ENCODE measurements at regions not wholly inside any gene's neighbourhood (a gene's known extent, or its start where the extent isn't known, plus 50 kb on each side); places are given as distances from the start of the nearest gene placed in this dataset.
"Not testable (repeated sequence)": the region's sequence is repeated elsewhere in the genome, so short reads cannot be mapped to it uniquely, and the experiment has no call there.

GRCh38 chr18:40366521-40366920 lies 1588.5 kb upstream of the PIK3C3 start:
- no peak for DNase-seq (ENCODE audit: low spot score)
- in situ Hi-C loops (cut with HindIII; ENCODE audit: low sequenced_read_pairs): no loop called here

DNA sequence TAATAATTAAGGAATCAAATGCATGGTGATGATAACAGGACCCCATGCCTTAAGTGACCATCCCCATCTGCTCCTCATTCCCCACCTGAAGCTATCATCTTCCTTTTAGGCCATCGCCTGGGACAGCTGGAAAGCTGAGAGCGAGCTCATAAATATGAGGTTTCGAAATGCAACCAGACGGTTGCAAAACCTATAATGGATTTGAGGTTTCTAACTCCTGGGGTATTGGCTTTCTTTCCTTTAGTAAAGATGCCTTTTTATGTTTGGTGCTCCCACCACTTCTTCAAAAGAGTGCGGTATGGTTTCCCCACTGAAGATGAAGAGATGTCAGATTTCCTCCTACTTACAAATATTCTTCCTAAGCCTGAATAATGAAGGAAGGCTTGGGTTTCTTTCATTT lies 1589.5 kb upstream of the PIK3C3 start:
- DNase-seq (ENCODE audit: low spot score): no peak
- in situ Hi-C loops (cut with HindIII; ENCODE audit: low sequenced_read_pairs): no loop called here

DNA sequence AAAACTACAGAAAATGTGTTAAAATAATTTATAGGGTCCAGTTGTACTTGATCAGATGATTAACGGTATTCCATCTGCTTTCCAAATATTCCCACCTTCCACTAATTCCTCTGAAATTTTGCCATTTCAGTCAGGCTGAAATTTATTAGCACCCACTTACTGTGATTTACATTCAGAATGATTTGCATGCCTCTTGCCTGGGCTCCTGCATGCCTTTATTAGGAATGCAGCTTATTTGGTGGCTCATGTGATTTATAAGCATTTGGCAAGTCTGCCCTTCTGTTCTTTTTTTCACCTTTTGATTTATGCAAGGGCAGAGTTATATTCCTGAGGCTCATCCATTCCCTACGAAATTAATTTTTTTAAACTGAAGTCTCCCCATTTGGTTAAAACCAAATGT lies 1594.5 kb upstream of the PIK3C3 start:
- no peak for DNase-seq (ENCODE audit: low spot score)
- in situ Hi-C loops (cut with HindIII; ENCODE audit: low sequenced_read_pairs): no loop called here

DNA sequence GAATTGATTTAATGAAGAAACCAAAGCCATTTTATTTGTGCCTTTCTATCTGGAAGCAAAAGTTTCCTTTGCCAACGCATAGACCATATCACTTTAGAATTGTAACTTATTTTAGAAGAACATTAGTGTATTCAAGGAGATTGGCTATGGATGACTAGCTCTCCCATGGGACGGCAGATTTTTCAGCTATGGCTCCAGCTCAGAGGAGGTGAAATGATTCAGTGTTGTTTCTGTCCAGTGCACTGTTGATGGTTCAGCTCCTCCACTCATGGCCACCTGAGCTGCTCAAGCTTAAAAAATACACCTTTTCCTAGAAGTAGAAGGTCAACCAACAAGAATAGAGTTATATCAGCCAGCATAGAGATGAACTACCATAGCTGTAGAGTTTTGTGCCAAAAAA lies 1597.5 kb upstream of the PIK3C3 start:
- in situ Hi-C loops (cut with HindIII; ENCODE audit: low sequenced_read_pairs): no loop called here

GRCh38 chr18:40356168-40356567 lies 1598.9 kb upstream of the PIK3C3 start:
- no peak for DNase-seq (ENCODE audit: low spot score)
- in situ Hi-C loops (cut with HindIII; ENCODE audit: low sequenced_read_pairs): no loop called here

More for the DNA sequence above, 1597.5 kb upstream of the PIK3C3 start:
- DNase-seq (ENCODE audit: low spot score): no peak

DNA sequence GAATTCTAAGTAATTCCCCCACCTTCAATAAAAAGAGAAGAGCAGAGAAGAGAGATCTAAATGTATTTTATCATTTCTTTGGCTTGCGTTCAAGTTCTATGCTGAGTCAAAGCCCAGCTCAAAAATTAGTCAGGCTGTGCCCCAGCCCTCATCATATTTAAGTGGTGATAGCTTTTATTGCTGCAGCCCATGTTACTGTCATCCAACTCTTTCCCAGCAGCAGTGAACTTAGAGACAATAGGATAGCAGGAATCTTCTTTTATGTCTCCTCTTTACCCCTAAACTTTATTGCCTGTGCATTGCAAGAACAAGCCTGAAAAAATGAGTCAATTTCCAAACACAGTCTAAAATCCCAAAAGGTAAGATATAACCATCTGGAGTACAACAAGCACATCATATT lies 1599.3 kb upstream of the PIK3C3 start:
- no peak for DNase-seq (ENCODE audit: low spot score)
- in situ Hi-C loops (cut with HindIII; ENCODE audit: low sequenced_read_pairs): no loop called here

- in situ Hi-C loops (cut with HindIII; ENCODE audit: low sequenced_read_pairs): no loop called here
Observed at GRCh38 chr18:40348196-40348595, 1606.8 kb upstream of the PIK3C3 start.

GRCh38 chr18:40347261-40347660 lies 1607.8 kb upstream of the PIK3C3 start:
- DNase-seq (ENCODE audit: low spot score): no peak
- in situ Hi-C loops (cut with HindIII; ENCODE audit: low sequenced_read_pairs): no loop called here

More at GRCh38 chr18:40348196-40348595, 1606.8 kb upstream of the PIK3C3 start:
- no peak for DNase-seq (ENCODE audit: low spot score)

GRCh38 chr18:40346146-40346545 lies 1608.9 kb upstream of the PIK3C3 start:
- in situ Hi-C loops (cut with HindIII; ENCODE audit: low sequenced_read_pairs): no loop called here

DNA sequence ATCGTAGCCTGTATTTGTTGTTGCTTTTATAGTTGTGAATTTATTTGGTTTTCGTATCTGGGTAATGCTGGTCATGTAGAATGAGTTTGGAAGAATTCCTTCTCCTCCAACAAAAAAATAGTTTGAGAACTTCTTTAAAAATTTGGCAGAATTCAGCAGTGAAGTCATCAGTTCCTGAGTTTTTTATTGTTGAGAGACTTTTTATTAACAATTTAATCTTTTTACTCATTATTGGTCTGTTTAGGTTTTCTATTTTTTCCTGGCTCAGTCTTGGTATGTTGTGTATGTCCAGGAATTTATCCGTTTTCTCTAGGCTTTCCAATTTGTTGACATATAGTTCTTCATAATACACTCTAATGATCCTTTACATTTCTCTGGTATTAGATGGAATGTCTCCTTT lies 1613.3 kb upstream of the PIK3C3 start:
- in situ Hi-C loops (cut with HindIII; ENCODE audit: low sequenced_read_pairs): no loop called here
- DNase-seq (ENCODE audit: low spot score): no peak

More at GRCh38 chr18:40346146-40346545, 1608.9 kb upstream of the PIK3C3 start:
- DNase-seq (ENCODE audit: low spot score): no peak

DNA sequence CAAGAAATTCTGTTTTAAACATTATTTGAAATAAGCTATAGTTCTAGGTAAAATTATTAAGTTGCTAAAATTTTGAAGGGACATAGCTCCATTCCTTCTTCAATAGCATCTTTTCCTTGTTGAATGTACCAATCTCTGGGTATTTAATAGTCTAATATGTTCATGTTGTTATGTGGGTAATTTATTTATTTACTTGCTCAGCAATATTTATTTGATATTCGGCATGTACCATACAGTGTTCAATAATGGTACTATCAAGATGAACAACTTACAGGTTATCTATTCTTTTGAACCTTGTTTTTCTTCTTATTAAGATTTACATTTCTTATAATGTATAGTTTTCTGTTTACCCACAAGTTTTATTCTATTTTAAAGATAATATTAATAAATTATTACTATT lies 1616.8 kb upstream of the PIK3C3 start:
- no peak for DNase-seq (ENCODE audit: low spot score)
- in situ Hi-C loops (cut with HindIII; ENCODE audit: low sequenced_read_pairs): no loop called here

DNA sequence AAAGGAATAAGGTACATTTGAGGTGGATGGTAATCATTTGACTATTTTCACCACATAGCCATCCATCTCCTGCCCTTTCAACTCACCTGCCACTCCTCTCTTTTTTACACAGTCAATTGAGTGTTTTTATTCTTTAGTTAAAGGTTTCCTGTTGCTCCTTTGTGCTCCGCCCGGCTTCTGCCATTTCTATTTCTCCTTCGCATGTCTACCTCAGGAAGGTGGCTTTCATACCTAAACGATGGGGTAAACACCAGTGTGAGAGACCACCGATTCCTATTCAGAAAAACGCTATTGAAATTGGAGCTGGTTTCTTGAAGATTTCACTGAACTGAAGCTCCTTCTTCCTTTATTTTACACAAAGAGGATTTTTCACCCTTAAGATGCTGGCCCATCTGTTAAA lies 1628.0 kb upstream of the PIK3C3 start:
- in situ Hi-C loops (cut with HindIII; ENCODE audit: low sequenced_read_pairs): no loop called here
- DNase-seq (ENCODE audit: low spot score): no peak

DNA sequence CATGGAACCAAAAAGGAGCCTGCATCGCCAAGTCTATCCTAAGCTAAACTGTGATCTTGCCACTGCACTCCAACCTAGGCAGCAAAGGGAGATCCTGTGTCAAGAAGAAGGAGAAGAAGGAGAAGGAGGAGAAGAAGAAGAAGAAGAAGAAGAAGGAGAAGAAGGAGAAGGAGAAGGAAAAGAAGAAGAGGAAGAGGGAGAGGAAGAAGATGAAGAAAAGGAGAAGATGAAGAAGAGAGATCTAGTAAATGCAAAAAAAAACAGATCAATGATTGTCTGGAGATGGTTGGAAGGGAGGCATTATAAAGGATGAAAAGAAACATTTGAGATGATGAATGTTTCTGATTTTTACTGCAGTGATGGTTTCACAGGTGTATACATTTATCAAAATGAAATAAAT lies 1629.0 kb upstream of the PIK3C3 start:
- no peak for DNase-seq (ENCODE audit: low spot score)
- in situ Hi-C loops (cut with HindIII; ENCODE audit: low sequenced_read_pairs): no loop called here

DNA sequence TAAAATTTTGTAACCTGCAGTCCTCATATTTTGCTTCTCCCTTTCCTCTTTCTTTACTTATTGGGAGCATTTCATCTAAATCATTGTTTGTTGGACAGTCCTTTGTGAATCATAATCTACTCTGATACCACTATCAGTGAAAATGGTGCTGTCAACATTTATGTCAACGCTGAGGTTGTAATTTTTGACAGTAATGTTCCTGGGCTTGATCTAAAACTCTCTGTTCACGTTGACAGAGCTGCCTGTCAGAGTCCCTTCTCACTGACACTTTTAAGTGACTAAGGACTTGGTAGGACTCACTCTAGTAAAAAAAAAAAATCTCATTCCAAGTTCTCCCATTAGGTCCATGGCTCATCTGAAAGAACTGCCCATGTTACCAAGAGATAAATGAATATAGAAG lies 1640.8 kb upstream of the PIK3C3 start:
- in situ Hi-C loops (cut with HindIII; ENCODE audit: low sequenced_read_pairs): no loop called here
- DNase-seq (ENCODE audit: low spot score): no peak

- no peak for DNase-seq (ENCODE audit: low spot score)
- in situ Hi-C loops (cut with HindIII; ENCODE audit: low sequenced_read_pairs): no loop called here
Observed at GRCh38 chr18:40313030-40313642, 1641.9 kb upstream of the PIK3C3 start.

GRCh38 chr18:40307627-40308026 lies 1647.4 kb upstream of the PIK3C3 start:
- DNase-seq (ENCODE audit: low spot score): no peak
- in situ Hi-C loops (cut with HindIII; ENCODE audit: low sequenced_read_pairs): no loop called here

- in situ Hi-C loops (cut with HindIII; ENCODE audit: low sequenced_read_pairs): no loop called here
- DNase-seq (ENCODE audit: low spot score): no peak
Observed at GRCh38 chr18:40296717-40297413, 1658.2 kb upstream of the PIK3C3 start.

DNA sequence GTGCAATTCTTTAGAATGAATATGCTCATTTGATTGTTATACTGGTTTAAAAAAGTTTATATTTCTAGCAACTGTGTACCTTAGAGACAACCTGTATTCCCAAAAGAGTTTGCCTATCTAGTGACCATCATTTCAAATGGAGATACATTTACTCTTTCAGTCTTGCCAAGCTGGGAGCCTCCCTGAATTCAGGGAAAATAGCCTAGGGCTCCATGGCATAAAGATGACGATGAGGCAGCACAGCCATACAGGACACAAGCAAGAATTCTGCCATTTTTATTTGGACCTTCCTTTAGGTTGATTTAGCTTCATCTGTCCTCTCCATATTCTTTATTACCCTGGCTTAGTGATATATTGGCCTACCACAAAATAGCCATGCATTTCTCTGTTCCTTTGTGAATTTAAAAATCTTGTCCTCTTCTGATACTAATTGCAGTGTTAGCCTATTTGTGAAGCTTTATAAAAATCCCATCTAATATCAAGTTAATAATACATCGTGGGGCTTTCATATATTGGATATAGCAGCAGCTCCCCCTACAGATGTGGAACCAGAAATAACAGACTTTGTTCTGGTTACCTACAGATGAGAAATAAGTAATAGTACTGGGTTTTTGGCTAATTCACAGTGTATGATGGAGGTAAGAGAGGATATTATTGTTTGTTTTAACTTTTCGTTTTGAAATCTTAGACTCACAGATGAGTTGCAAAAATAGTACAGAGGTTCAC lies 1661.9 kb upstream of the PIK3C3 start:
- in situ Hi-C loops (cut with HindIII; ENCODE audit: low sequenced_read_pairs): no loop called here
- DNase-seq (ENCODE audit: low spot score): no peak

GRCh38 chr18:40283560-40283959 lies 1671.5 kb upstream of the PIK3C3 start:
- in situ Hi-C loops (cut with HindIII; ENCODE audit: low sequenced_read_pairs): no loop called here
- no peak for DNase-seq (ENCODE audit: low spot score)

GRCh38 chr18:40281356-40281755 lies 1673.7 kb upstream of the PIK3C3 start:
- DNase-seq (ENCODE audit: low spot score); in situ Hi-C loops (cut with HindIII; ENCODE audit: low sequenced_read_pairs): not testable (repeated sequence)

Data from G401 (cell line).